Glomerular endothelial cell (primary cell): ENCODE measurements at regions not wholly inside any gene's neighbourhood (a gene's known extent, or its start where the extent isn't known, plus 50 kb on each side); places are given as distances from the start of the nearest gene placed in this dataset.

Experiments
- DNase-seq: peaks from one replicate; pipeline ENCODE4 v3.0.0-alpha.2; 2011; ENCODE audit warnings: low read depth, low spot score; ENCODE audit errors: extremely low read depth

DNA sequence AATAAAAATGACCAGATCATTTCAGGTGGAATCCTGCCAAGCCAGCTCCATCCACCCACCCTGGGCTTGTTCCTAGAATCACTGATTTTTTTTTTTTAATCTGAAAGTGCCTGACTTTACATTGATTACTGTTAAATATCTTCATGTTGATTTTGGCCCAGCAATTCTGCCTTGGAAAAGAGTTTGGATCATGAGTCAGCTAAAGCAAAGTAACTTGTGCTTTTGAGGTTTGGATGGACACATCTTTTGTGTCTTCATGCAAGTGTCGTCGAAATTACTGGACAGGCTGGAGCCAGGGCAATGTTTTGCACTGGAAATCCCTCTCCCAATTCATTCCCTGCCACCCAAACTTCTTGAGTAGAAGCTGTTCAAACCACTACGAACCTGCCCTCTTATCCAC, 164.0 kb upstream of the SYT13 start:
- DNase-seq = no peak

GRCh38 chr11:45449036-45449601, 163.0 kb upstream of the SYT13 start:
- no peak for DNase-seq

DNA sequence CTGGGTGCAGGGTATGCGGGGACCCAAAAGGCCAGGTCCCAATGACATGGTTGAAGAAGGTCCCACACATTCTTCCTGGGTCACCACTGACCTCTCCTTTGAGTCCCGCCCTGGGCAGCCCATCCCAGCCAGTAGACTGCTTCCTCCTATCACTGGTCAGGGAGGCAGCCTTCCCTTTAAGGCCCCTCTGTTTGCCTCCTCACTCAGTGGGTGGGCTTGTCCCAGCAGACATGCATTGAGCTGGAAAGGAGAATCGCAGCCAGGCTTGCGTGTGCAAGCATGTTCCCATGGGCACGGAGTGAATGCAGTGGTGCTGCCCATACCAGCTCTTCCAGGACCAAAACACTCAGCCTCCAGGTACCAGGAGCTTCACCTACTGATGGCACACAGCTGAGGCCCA, 162.4 kb upstream of the SYT13 start:
- no peak for DNase-seq

DNA sequence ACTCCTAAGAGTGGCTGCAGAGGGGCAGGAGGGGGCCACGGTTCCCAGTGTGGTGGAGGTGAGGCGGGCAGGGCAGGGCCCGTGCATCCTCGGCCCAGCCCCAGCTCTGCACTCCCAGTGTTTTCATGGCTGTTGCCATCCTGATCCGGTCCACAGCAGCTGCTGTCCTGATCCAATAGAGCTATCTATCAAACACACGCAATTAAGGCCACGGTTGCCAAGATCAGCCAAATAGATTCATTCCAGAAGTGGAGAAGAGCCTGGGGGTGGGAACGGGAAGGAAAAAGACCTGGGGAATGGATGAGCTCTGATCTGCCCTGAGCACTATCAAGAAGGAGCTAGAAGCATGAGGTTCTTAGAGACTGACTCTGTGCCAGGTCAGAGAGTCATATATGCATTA, 160.9 kb upstream of the SYT13 start:
- no peak for DNase-seq

- no peak for DNase-seq
Measured at GRCh38 chr11:45446434-45446833, 160.3 kb upstream of the SYT13 start.

- no peak for DNase-seq
Measured at GRCh38 chr11:45444796-45445195, 158.7 kb upstream of the SYT13 start.

- DNase-seq = no peak
Measured at GRCh38 chr11:45440111-45440510, 154.0 kb upstream of the SYT13 start.

DNA sequence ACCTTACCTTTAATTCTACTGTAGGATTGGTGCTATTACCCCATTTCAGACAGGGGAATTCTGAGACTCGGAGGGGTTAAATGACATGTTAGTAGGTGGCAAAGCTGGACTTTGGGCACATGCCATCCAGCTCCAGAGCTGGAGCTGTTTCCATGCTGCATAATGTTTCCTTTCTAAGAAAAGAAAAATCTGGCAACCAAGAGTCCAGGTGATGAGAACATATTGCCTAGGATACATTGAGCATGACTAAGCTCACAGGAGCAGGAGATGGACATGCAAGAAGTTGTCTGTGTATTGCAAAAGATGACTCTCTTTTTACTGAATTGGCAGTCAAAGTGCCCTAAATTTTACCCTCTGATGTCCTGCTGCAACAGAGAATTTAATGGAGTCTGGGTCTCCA, 150.8 kb upstream of the SYT13 start:
- DNase-seq = no peak

- DNase-seq = no peak
Measured at GRCh38 chr11:45436118-45436517, 150.0 kb upstream of the SYT13 start.

GRCh38 chr11:45435706-45436105, 149.6 kb upstream of the SYT13 start:
- DNase-seq = no peak

DNA sequence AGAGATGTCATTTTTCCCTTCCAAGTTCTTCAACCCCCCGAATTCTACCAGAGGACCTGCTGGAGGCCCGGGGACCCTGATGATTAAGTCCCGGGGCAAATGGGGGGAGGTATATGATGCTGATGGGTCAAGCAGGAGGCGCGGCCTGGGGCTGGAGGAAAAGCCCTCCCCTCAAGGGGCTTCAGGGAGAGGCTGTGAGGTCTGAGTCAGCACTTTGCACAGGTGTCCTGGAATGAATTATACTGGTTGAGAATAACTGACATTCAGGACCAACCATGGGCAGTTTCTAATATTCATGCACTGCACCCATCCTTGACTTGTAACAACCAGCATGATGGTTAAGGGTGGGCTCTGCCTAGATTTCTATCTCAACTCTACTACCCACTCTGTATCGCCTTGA, 146.8 kb upstream of the SYT13 start:
- no peak for DNase-seq

DNA sequence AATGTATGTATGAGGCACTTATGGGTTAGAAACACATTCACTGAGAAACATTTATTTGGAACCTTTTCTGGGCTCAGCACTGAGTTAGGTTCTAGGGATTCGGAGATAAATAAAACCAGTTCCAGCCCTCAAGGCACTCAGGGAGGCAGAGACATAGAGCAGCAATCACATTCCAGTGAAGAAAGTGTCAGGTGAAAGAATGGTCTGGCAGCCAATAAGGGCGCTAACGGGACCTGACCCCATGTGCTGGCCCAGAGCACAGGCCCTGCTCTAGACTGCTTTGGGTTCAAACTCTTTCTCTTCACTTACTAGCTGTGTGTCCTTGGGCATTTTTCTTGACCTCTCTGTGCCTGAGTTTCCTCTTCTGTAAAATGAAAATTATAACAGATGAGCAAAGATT, 146.0 kb upstream of the SYT13 start:
- DNase-seq = no peak

GRCh38 chr11:45431046-45432018, 145.2 kb upstream of the SYT13 start:
- no peak for DNase-seq

GRCh38 chr11:45430361-45430760, 144.2 kb upstream of the SYT13 start:
- no peak for DNase-seq

DNA sequence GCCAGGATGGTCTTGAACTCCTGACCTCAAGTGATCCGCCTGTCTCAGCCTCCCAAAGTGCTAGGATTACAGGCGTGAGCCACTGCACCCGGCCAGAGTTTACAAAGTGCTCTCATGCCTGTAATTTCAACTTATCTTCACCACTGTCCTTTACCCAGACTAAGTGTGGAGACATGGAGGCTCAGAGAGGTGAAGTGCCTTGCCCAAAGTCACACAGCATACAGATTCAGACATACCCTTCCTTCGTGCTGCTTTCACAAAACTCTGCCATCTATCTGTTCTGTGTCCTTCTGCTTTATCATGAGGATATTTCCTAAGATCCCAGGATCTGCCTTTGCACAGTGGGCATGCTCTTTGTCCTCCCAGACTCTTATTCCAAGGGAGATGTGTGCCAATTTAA, 143.6 kb upstream of the SYT13 start:
- DNase-seq = no peak

DNA sequence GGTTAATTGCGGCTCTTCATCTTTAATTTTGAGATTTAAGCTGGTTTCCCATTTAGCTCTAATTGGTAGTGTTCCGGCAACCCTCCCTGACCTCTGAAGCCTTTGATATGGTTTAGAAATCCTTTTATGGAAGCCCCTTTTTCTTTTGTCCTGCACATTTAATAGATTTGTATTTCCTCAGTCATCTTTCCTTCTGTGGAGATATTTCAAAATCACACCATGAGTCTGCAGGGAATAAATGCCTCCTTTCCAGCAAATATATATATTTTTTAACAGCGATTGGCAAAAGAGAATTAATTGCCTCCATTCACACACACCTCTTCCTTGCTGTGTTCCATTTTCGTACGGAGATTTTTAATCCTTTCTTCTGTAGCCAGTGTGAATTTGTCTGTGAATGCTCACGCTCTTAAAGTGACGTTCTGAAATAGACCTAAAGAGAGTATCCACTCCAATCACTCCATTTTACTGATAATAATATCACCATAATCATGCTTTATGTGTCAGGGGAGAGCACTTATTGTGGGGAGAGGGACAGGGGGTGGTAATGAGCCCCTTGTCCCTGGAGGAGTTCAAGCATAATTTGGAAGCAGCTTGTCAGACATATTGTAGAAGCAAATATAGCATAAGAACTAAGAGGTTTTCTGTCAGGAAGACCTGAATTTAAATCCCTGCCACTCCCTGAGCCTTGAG, 142.5 kb upstream of the SYT13 start:
- DNase-seq = no peak

DNA sequence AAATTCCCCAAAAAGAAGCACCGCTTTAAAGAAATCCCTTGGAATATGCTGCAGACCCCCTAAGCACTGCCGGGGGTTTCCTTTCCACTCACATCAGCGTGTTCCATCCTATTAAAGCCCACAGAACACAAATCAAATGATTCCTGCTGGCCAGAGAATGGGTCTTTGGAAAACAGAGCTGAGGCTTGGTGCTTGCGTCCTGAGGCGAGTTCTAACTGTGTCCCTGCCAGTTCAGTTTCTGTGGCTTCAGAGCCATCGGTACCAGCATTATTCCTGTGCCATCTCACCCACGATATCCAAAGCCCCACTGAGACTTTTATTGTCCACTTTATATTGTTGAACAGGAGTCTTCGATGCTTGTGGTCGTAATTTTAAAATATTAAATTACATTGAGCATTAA, 142.0 kb upstream of the SYT13 start:
- no peak for DNase-seq

DNA sequence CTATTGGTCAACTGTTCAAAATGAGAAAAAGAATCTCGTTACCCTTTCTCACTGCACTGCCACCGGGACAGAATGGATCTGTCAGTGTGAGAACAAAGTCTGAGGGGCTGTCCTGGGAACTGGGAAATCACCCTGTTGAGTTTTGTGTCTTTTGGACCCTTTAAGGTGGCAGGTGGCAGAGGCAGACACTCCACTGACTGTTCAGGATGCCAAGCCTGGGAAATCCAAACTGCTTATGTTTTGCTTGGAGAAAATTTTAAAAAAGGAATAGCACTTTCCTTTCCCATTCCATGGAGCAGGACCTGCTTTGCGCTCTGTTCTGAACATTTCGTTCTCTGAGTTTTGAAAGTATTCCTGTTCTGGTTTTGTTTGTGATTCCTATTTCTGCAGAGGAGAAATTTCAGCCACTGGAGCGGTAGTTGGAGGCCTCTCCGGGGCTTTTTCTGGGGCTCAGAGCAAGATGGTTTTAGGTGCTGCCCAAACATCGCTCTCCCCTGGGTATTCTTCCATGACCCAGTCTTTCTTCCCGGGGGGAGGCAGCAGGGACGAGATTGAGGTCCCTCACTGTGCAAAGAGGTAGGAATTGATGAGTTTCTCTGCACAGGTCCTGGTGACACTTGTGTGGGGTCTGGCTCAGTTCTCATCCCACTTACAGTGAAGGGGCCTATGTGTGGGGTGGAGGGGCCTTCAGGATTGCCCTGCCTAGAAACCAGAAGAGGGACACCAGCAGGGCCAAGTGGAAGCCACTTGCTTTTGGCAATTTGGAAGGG, 138.5 kb upstream of the SYT13 start:
- DNase-seq = no peak

DNA sequence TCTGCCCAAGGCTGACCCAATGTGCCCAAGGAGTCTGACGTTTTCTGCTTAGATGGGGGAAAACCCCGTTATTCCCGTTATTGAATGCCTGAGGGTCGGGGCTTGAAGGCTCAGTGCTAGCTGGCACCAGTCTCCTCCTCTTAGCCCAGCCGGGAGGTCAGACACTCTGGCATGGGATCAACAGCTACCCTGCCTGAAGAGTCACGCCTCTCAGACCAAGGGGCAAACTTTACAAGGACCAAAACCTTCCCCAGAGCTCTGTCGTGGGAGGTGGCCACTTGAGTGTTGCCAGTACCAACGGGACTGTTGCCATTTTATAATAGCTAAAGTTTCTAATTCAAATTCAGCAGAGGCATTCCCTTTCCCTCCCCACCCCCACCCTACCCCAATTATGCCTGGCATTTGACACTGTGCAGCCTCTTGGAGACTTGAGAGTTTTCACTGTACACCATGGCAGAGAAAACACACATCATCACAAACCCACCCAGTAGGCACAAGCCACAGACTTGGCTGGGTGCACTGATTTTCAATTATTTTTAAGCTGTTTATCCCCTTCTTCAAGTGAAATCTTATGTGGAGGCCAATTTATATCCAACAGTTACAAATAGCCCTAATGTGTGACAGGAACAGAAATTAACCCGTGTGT, 137.5 kb upstream of the SYT13 start:
- DNase-seq = no peak

DNA sequence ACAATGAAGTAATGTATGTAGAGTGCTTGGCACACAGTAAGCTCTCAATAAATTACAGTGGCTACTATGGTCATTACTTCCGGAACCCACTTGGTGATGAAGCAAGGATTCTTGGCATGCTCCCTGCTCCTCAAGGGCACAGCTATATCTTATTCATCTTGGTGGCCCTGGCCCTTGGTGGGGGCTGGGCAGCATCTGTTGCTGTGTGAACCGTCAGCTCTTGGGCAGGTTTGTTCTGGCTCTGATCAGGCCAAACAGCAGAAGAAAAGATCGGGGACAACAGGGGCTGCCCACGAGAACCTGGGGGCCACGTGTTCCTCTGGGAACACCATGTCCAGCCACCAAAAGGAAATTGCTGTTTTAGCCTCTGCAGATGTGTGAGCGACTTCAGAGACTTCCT, 136.9 kb upstream of the SYT13 start:
- no peak for DNase-seq

- DNase-seq = no peak
Measured at GRCh38 chr11:45414088-45414487, 127.9 kb upstream of the SYT13 start.
